CD4-positive, alpha-beta memory T cell (primary cell): ENCODE measurements at regions not wholly inside any gene's neighbourhood (a gene's known extent, or its start where the extent isn't known, plus 50 kb on each side); places are given as distances from the start of the nearest gene placed in this dataset.
A peak's percentile ranks its signal among the peaks of the same experiment; 100 is the strongest.

ENCODE experiments used
- CTCF ChIA-PET: fragments of 350-600 bp; sonication (Branson Sonifier 250); formaldehyde crosslinking; loops from one replicate; lab custom pipeline; 2021; ENCODE audit warnings: inconsistent platforms; ENCODE audit not compliant: partially characterized antibody; lab: Charles Lee
- POLR2A ChIA-PET: fragments of 350-600 bp; sonication (Branson Sonifier 250); formaldehyde crosslinking; loops from one replicate; lab custom pipeline; 2021; ENCODE audit not compliant: partially characterized antibody; lab: Charles Lee
- DNase-seq, 5 donors: peaks; one replicate each; pipeline versions ENCODE4 v3.0.0 to v3.0.0-alpha.2; 2020 to 2022; ENCODE audit warnings: mixed read lengths in 1 of 5
- H3K27ac ChIP-seq: one replicate; pipeline ENCODE4 v1.7.0; 2013; ENCODE audit warnings: low read depth, low read length
- H3K27me3 ChIP-seq: 2 replicates; pipeline ENCODE4 v1.7.0; 2013; ENCODE audit warnings: mild to moderate bottlenecking, low read length, moderate library complexity; ENCODE audit not compliant: insufficient read depth
- H3K36me3 ChIP-seq: 2 replicates; pipeline ENCODE4 v1.7.0; 2013; ENCODE audit warnings: mild to moderate bottlenecking, low read length, moderate library complexity; ENCODE audit not compliant: insufficient read depth
- H3K4me1 ChIP-seq: 2 replicates; pipeline ENCODE4 v1.7.0; 2013; ENCODE audit warnings: mild to moderate bottlenecking, low read length, moderate library complexity; ENCODE audit not compliant: insufficient read depth
- H3K4me3 ChIP-seq, 2 donors: one replicate each; pipeline ENCODE4 v1.7.0; 2013; ENCODE audit warnings: low read length in 2 of 2, mild to moderate bottlenecking in 1 of 2
- H3K9me3 ChIP-seq, 2 donors: one replicate each; pipeline ENCODE4 v1.7.0; 2013; ENCODE audit warnings: low read length in 2 of 2, control low read depth in 1 of 2; ENCODE audit not compliant: control insufficient read depth in 1 of 2
- H3K27ac Mint-ChIP-seq, 7 donors: one replicate each; pipeline ENCODE4 v1.8.0; 2020 to 2021; ENCODE audit warnings: mixed read lengths in 7 of 7, mild to moderate bottlenecking in 6 of 7, inconsistent platforms in 3 of 7, moderate library complexity in 3 of 7
- H3K27me3 Mint-ChIP-seq, 2 donors: one replicate each; pipeline ENCODE4 v1.8.0; 2020 to 2021; ENCODE audit warnings: mixed read lengths in 2 of 2
- H3K36me3 Mint-ChIP-seq, 2 donors: one replicate each; pipeline ENCODE4 v1.8.0; 2020 to 2021; ENCODE audit warnings: mixed read lengths in 2 of 2, inconsistent platforms in 1 of 2, mild to moderate bottlenecking in 1 of 2
- H3K4me1 Mint-ChIP-seq, 4 donors: one replicate each; pipeline ENCODE4 v1.8.0; 2020 to 2021; ENCODE audit warnings: mixed read lengths in 4 of 4, mild to moderate bottlenecking in 1 of 4
- H3K4me3 Mint-ChIP-seq, 8 donors: one replicate each; pipeline ENCODE4 v1.8.0; 2020 to 2021; ENCODE audit warnings: mixed read lengths in 8 of 8, mild to moderate bottlenecking in 7 of 8, moderate library complexity in 6 of 8, inconsistent platforms in 3 of 8
- H3K9me3 Mint-ChIP-seq, 8 donors: one replicate each; pipeline ENCODE4 v1.8.0; 2020 to 2021; ENCODE audit warnings: mixed read lengths in 8 of 8, mild to moderate bottlenecking in 5 of 8, inconsistent platforms in 3 of 8, moderate library complexity in 1 of 8
- intact Hi-C: fragments of 100-400 bp; cut with micrococcal nuclease; formaldehyde crosslinking; loops from one replicate; pipeline ENCODE4 v1.15.1; 2023

- no peak overlapping the region for H3K27ac ChIP-seq
- H3K27me3 ChIP-seq: no peaks in the 10 kb centered on the region
- ChIA-PET POLR2A (no interaction called here), CTCF (interaction anchor here (1.1 to 1.2 kb wide), 2 partner anchors 36 to 251 kb away, joined by 3 to 6 read pairs; no protein-coding TSS in a partner anchor)
- H3K4me3 ChIP-seq: no peak overlapping the region
- Mint-ChIP-seq H3K27me3 (peaks cover 0 to 12% of the 10 kb centered on the region in 2 donors), H3K36me3 (no peaks in the 10 kb centered on the region), H3K27ac (no peak overlapping the region), H3K4me3 (no peak overlapping the region), H3K9me3 (peaks cover 0 to 3% (median 0%) of the 10 kb centered on the region in 8 donors), H3K4me1 (peaks cover 6 to 17% (median 10%) of the 10 kb centered on the region in 4 donors)
- no peaks in the 10 kb centered on the region for H3K9me3 ChIP-seq
- no peak for DNase-seq
- peaks cover 4% of the 10 kb centered on the region for H3K4me1 ChIP-seq
- intact Hi-C loops: loop anchor here (5.0 kb wide), 2 partner anchors 402 to 417 kb away; no protein-coding TSS in a partner anchor
- H3K36me3 ChIP-seq: no peaks in the 10 kb centered on the region
Measured at GRCh38 chr20:57094991-57095390, 171.4 kb downstream of the BMP7 start.

- DNase-seq: no peak
- Histone ChIP-seq H3K27me3 (no peaks in the 10 kb centered on the region), H3K36me3 (no peaks in the 10 kb centered on the region), H3K4me1 (peaks cover 4% of the 10 kb centered on the region), H3K9me3 (no peaks in the 10 kb centered on the region), H3K4me3 (no peak overlapping the region), H3K27ac (no peak overlapping the region)
- intact Hi-C loops: no loop called here
- H3K27me3 Mint-ChIP-seq: peaks cover 0 to 12% of the 10 kb centered on the region in 2 donors
- POLR2A ChIA-PET: interaction anchor here (0.6 kb wide), 1 partner anchor 201 kb away, joined by 3 read pairs; no protein-coding TSS in a partner anchor
- no peaks in the 10 kb centered on the region for H3K36me3 Mint-ChIP-seq
- H3K9me3 Mint-ChIP-seq: peaks cover 0 to 3% (median 0%) of the 10 kb centered on the region in 8 donors
- H3K27ac Mint-ChIP-seq: no peak overlapping the region
- H3K4me3 Mint-ChIP-seq: no peak overlapping the region
- peaks cover 6 to 13% (median 10%) of the 10 kb centered on the region in 4 donors for H3K4me1 Mint-ChIP-seq
- CTCF ChIA-PET: interaction anchor here (1.1 to 1.2 kb wide), 2 partner anchors 36 to 251 kb away, joined by 3 to 6 read pairs; no protein-coding TSS in a partner anchor
Measured at GRCh38 chr20:57095426-57095825, 171.0 kb downstream of the BMP7 start.

- Mint-ChIP-seq H3K4me1 (peaks cover 0 to 2% (median under 1%) of the 10 kb centered on the region in 4 donors), H3K9me3 (peaks cover 0 to 3% (median 0%) of the 10 kb centered on the region in 8 donors), H3K27ac (no peak overlapping the region), H3K4me3 (no peak overlapping the region), H3K36me3 (no peaks in the 10 kb centered on the region), H3K27me3 (peaks cover 1 to 8% of the 10 kb centered on the region in 2 donors)
- H3K4me3 ChIP-seq: no peak overlapping the region
- peaks cover 1% of the 10 kb centered on the region for H3K4me1 ChIP-seq
- DNase-seq: no peak
- H3K27me3 ChIP-seq: no peaks in the 10 kb centered on the region
- H3K9me3 ChIP-seq: no peaks in the 10 kb centered on the region
- ChIA-PET CTCF (interaction anchor here (1.1 kb wide), 1 partner anchor 249 kb away, joined by 3 read pairs; no protein-coding TSS in a partner anchor), POLR2A (no interaction called here)
- H3K36me3 ChIP-seq: no peaks in the 10 kb centered on the region
- intact Hi-C loops: no loop called here
- H3K27ac ChIP-seq: no peak overlapping the region
Measured at GRCh38 chr20:57097245-57097915, 169.1 kb downstream of the BMP7 start.

GRCh38 chr20:57102160-57102559 is 164.3 kb downstream of the BMP7 start:
- H3K4me3 Mint-ChIP-seq: no peak overlapping the region
- no peak overlapping the region for H3K27ac Mint-ChIP-seq
- ChIA-PET CTCF (no interaction called here), POLR2A (no interaction called here)
- Histone ChIP-seq H3K9me3 (no peaks in the 10 kb centered on the region), H3K36me3 (no peaks in the 10 kb centered on the region), H3K4me1 (no peaks in the 10 kb centered on the region), H3K27ac (no peak overlapping the region), H3K27me3 (no peaks in the 10 kb centered on the region), H3K4me3 (no peak overlapping the region)
- intact Hi-C loops: no loop called here
- no peaks in the 10 kb centered on the region for H3K4me1 Mint-ChIP-seq
- no peak for DNase-seq
- H3K9me3 Mint-ChIP-seq: peaks cover 0 to 3% (median 0%) of the 10 kb centered on the region in 8 donors
- peaks cover 1 to 2% of the 10 kb centered on the region in 2 donors for H3K27me3 Mint-ChIP-seq
- no peaks in the 10 kb centered on the region for H3K36me3 Mint-ChIP-seq

- Histone ChIP-seq H3K36me3 (no peaks in the 10 kb centered on the region), H3K4me1 (no peaks in the 10 kb centered on the region), H3K4me3 (no peak overlapping the region), H3K27ac (no peak overlapping the region), H3K9me3 (no peaks in the 10 kb centered on the region), H3K27me3 (no peaks in the 10 kb centered on the region)
- H3K27me3 Mint-ChIP-seq: peaks cover 1 to 2% of the 10 kb centered on the region in 2 donors
- H3K27ac Mint-ChIP-seq: no peak overlapping the region
- peaks cover 0 to 3% (median 0%) of the 10 kb centered on the region in 8 donors for H3K9me3 Mint-ChIP-seq
- no peaks in the 10 kb centered on the region for H3K4me1 Mint-ChIP-seq
- no peak overlapping the region for H3K4me3 Mint-ChIP-seq
- ChIA-PET CTCF (no interaction called here), POLR2A (no interaction called here)
- intact Hi-C loops: no loop called here
- no peaks in the 10 kb centered on the region for H3K36me3 Mint-ChIP-seq
- no peak for DNase-seq
Measured at GRCh38 chr20:57102566-57102965, 163.9 kb downstream of the BMP7 start.

- H3K36me3 ChIP-seq: no peaks in the 10 kb centered on the region
- CTCF ChIA-PET: no interaction called here
- intact Hi-C loops: no loop called here
- H3K9me3 Mint-ChIP-seq: peaks cover 0 to 3% (median 0%) of the 10 kb centered on the region in 8 donors
- DNase-seq: no peak
- no peak overlapping the region for H3K27ac ChIP-seq
- H3K4me1 ChIP-seq: no peaks in the 10 kb centered on the region
- no peaks in the 10 kb centered on the region for H3K36me3 Mint-ChIP-seq
- H3K9me3 ChIP-seq: no peaks in the 10 kb centered on the region
- no peaks in the 10 kb centered on the region for H3K27me3 ChIP-seq
- H3K4me1 Mint-ChIP-seq: no peaks in the 10 kb centered on the region
- POLR2A ChIA-PET: no interaction called here
- H3K4me3 Mint-ChIP-seq: no peak overlapping the region
- no peak overlapping the region for H3K4me3 ChIP-seq
- no peak overlapping the region for H3K27ac Mint-ChIP-seq
- peaks cover 1 to 2% of the 10 kb centered on the region in 2 donors for H3K27me3 Mint-ChIP-seq
Measured at GRCh38 chr20:57103146-57103800, 163.2 kb downstream of the BMP7 start.

- Mint-ChIP-seq H3K4me1 (no peaks in the 10 kb centered on the region), H3K36me3 (no peaks in the 10 kb centered on the region), H3K27me3 (peaks cover 1 to 2% of the 10 kb centered on the region in 2 donors), H3K4me3 (no peak overlapping the region), H3K9me3 (peaks cover 0 to 3% (median 0%) of the 10 kb centered on the region in 8 donors), H3K27ac (peak overlapping the region in 1 of 7 donors; percentile 22)
- no peaks in the 10 kb centered on the region for H3K9me3 ChIP-seq
- H3K27me3 ChIP-seq: no peaks in the 10 kb centered on the region
- POLR2A ChIA-PET: no interaction called here
- CTCF ChIA-PET: no interaction called here
- H3K36me3 ChIP-seq: no peaks in the 10 kb centered on the region
- DNase-seq: no peak
- no peak overlapping the region for H3K27ac ChIP-seq
- no peaks in the 10 kb centered on the region for H3K4me1 ChIP-seq
- H3K4me3 ChIP-seq: no peak overlapping the region
- intact Hi-C loops: no loop called here
Measured at GRCh38 chr20:57104113-57104512, 162.3 kb downstream of the BMP7 start.
